ENCODE measurements at regions not wholly inside any gene's neighbourhood (a gene's known extent, or its start where the extent isn't known, plus 50 kb on each side); places are given as distances from the start of the nearest gene placed in this dataset.

DNA sequence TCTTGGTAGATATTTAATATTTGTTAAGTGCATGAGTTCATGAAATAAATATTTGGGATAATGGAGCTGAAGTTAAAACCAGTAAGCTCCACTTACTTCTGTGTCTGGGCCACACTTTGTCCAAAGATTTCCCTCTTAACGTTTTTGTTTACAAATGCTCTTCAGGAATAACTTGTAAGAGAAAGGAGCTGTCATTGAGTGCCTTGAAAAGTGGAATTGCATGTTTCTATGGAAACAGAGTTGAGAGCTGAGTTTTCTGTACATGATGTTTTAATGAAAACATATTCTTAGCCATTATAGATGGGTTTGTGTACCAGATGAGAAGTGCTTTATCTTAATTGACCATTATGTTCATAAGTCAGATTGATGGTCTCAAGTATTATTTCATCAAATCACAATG, 1045.4 kb upstream of the EEF2KMT start:
- DNase-seq (ENCODE audit: low spot score), result no peak

GRCh38 chr16:6133009-6133557, 1035.5 kb upstream of the EEF2KMT start:
- DNase-seq (ENCODE audit: low spot score), result no peak

DNA sequence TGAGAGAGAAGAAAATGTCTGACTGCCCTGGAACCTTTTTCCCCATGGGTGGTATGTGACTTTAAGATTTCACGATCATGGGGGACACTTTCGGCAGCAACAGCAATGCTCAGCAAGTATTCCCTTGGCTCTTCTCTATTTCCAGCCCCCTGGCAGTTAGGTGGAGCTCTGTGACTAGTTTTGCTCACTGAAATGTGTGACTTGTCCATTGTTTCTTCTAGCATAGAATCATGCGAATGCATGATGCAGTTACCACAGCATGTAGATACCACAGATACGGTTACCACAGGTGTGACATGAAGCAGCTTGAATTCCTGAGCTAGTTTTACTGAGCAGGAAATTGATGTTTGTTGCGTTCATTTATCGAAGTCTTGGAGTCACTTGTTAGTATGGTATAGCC, 1034.5 kb upstream of the EEF2KMT start:
- DNase-seq (ENCODE audit: low spot score), result no peak

GRCh38 chr16:6131526-6132050, 1034.0 kb upstream of the EEF2KMT start:
- DNase-seq (ENCODE audit: low spot score), result no peak

- DNase-seq (ENCODE audit: low spot score), result no peak
These were observed 1028.1 kb upstream of the EEF2KMT start for GRCh38 chr16:6125483-6126259.

DNA sequence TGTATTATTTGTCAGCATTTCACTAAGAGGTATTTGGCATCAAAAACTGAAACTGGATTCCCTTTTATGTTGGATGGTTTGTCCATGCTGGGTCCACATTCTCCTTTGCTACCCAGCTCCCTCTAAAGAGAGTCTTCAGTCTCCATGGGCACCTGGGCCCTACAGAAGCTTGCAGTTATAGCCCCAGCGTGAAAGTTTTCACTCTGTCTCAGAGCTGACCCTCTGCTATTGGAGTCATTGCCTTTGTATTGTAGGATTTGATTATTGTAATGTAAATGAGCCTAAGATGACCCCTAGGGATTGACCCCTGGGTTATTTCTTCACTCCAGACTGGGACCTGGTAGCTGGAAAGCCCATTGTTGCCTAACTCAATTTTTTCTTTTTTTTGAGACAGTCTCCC, 1026.5 kb upstream of the EEF2KMT start:
- DNase-seq (ENCODE audit: low spot score), result no peak

DNA sequence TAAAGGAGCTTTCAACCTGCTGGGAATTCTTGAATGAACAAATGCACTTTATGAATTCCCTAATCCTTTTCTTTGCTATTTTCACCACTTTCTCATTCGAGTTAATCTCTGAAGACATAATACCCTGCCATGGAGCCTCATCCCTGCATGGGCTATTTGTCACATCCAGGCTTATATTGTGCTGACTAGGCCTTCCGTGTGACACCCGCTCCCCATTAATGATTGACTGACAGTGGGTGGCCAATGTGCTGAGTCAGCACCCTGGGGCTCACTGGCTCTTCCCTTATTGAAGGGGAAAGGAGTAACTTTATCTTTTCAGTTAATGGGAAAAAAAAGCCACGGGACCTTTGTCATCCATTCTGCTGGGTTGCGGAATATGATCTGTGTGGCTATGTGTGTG, 1024.8 kb upstream of the EEF2KMT start:
- DNase-seq (ENCODE audit: low spot score), result no peak

DNA sequence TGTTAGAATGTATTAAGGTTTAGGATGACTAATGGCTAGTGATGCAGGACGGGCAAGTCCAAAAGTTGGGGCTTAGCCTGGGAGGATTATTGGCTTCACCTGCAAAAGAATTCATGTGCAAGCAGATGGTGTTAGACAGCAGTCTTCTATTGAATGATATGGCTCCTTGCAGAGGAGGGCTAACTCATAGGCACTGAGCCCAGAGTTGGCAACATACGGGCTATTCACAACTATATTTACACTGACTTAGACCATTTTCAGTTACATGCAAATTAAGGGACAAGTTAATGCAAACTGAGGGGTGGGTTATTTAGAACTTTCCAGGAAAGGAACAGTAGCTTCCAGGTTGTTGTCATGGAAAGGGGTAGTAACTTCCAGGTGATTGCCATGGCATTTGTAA, 1017.1 kb upstream of the EEF2KMT start:
- no peak for DNase-seq (ENCODE audit: low spot score)

DNA sequence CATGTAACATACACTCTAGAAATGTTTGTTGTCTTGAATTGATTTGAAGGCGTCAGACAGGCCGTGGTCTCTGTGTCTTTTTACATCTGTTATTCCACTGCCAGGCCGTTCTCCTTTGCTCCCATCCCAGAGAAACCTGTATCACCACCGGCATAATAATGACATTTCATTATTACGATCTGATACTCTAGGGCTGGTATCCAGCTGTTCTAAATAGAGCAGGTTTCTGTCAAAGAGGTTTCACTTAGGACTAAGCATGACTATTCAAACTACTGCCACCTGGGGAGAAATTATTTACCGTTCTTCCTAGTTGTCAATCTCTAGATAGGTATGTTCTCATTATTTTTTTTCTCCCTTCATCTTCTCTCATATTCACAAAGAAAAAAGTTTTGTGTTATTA, 1016.2 kb upstream of the EEF2KMT start:
- DNase-seq (ENCODE audit: low spot score), result no peak

DNA sequence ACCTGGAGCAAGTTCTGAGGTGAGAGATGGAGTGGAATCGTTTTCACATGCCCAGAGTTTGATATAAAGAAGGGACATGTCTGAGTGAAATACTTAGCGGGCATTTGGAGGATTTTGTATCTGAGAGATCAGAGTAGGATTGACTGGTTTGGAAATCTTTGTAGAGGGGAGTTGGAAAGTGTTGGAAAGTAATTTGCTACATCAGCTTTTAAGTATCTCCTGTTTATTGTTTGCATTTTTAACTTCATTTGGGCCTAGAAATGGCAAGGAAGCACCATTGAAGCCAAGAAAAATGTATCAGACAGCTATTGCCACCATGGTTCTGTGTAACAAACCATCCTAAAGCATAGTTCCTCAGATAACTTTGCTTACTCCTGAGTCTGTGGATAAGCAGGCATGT, 1015.1 kb upstream of the EEF2KMT start:
- DNase-seq (ENCODE audit: low spot score), result no peak

GRCh38 chr16:6111390-6111789, 1013.8 kb upstream of the EEF2KMT start:
- DNase-seq (ENCODE audit: low spot score), result no peak

DNA sequence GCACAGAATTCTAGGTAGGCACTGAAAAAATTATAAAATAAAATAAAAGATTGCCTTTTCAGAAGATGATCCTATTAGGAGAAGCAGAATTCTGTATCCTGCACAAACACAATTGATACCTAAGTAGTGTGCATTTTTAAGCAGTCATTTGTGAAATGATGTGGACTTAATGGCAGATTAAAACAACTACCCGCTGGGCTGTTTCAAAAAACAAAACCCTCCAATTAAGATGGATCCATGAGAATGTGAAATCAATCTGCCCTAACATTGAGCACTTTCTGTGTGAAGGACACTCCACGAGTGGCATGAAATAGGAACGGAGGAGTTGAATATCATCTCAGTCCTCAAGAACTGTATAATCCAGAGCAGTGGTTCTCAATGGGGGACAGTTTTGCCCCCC, 1012.8 kb upstream of the EEF2KMT start:
- no peak for DNase-seq (ENCODE audit: low spot score)

GRCh38 chr16:6106061-6106460, 1008.5 kb upstream of the EEF2KMT start:
- no peak for DNase-seq (ENCODE audit: low spot score)

GRCh38 chr16:6105115-6105514, 1007.5 kb upstream of the EEF2KMT start:
- DNase-seq (ENCODE audit: low spot score), result no peak

DNA sequence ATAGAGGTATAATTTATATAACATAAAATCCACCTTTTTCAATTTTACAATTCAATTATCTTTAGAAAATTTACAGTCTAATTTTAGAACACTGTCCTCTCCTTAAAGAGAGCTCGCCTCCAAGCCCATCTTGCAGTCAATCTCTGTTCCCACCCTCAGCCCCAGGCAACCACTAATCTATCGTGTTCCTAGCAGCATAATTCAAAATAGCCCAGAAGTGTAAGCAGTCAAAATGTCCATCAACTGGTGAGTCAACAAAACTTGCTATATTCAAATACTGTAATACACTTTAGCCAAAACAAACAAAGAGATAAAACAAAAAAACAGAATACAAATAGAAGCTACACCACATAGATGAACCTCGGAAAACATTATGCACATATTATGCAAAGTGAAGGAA, 1006.8 kb upstream of the EEF2KMT start:
- DNase-seq (ENCODE audit: low spot score), result no peak

- no peak for DNase-seq (ENCODE audit: low spot score)
These were observed 1006.0 kb upstream of the EEF2KMT start for GRCh38 chr16:6103561-6103960.

GRCh38 chr16:6099102-6099501, 1001.5 kb upstream of the EEF2KMT start:
- no peak for DNase-seq (ENCODE audit: low spot score)

DNA sequence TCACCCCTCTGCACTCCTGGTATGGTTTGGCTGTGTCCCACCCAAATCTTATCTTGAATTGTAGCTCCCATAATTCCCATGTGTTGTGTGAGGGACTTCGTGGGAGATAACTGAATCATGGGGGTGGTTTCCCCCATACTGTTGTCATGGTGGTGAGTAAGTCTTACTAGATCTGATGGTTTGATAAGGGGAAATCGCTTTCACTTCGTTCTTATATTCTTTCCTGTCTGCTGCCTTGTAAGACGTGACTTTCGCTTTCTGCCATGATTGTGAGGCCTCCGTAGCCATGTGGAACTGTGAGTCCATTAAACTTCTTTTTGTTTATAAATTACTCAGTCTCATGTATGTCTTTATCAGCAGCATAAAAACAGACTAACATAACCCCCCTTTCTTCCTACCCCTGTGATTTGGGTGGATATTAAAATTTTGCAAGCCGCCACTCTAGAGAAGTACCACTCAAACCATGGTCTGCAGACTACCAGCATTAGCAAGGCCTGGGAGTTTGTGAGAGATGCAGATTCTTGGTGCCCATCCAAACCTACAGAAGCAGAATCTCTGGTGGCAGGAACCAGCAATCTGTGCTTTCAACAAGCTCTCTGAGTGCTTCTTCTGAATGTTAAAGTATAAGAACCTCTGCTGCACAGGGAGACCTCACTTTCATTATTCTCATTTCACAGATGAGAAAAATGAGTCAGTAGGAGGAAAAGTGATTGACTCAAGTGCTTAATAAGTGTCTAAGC, 999.5 kb upstream of the EEF2KMT start:
- no peak for DNase-seq (ENCODE audit: low spot score)

DNA sequence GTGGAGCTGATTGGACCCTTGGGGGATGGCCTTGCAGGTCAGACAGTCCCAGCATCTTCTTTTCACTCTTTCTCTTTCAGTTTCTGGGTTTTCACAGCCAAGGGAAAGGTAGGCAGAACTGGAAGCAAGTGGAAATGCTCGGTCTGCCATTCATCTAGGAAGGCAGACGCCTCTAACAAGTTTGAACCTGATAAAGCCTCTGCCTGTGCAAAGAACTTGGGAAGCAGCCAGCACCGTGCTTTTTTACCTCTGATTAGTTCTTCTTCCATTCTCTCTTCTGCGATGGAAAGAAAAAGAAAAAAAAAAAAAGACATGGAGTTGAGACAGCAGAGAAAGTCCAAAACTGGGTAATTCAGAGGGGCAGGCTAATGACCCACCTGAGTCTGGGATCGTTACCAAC, 997.8 kb upstream of the EEF2KMT start:
- DNase-seq (ENCODE audit: low spot score), result no peak

DNA sequence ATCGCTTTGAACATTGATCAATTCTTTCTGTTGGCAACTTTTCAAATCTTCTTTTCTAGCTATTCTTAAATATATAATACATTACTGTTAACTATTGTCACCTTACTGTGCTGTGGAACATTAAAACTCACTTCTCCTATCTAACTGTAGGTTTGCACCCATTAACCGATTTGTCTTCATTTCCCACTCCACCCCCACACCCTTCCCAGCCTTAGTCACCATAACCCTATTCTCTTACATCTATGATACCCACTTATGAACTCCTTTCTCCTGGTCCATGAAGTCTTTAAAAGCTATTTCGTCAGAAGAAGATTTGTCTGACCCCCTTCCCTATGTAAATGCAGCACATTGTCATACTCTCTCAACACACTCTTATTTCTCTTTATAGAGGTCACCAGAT, 993.4 kb upstream of the EEF2KMT start:
- DNase-seq (ENCODE audit: low spot score), result no peak

DNA sequence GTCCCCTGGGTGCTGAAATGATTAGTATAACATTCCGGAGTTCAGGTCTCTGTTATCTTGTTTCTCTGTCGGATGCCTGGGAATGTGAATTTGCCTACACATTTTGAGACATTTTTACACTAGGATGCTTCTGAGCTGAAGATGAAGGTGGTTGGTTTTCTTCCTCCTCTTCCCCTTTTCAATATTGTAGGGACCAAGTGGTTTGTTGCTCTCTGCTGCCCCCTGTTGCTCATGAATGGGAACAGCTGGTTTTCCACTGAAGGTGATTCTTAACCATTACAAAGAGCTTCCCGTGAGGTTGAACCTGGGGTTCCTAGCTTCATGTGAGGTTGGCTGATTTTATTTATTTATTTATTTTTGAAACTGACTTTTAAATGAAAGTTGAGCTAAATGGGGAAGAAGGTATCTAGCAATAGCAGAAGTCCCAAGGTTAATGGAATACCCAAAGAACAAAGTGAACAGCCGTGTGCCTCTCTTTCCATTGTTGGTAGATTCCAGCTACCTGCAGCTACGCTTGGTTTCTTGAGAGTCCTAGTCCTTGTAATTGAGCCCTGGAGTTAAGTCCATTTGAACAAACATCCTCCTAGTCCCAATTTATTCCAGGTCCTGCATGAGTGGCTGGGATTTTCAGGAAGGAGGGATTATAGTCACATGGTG, 983.9 kb upstream of the EEF2KMT start:
- no peak for DNase-seq (ENCODE audit: low spot score)

GRCh38 chr16:6076631-6077030, 979.0 kb upstream of the EEF2KMT start:
- DNase-seq (ENCODE audit: low spot score), result no peak

Measured in ureter (tissue), 1 donor.